SK-N-DZ (cell line): ENCODE measurements at regions not wholly inside any gene's neighbourhood (a gene's known extent, or its start where the extent isn't known, plus 50 kb on each side); places are given as distances from the start of the nearest gene placed in this dataset.
"Not testable (repeated sequence)": the region's sequence is repeated elsewhere in the genome, so short reads cannot be mapped to it uniquely, and the experiment has no call there.

Source experiments
- DNase-seq: peaks from one replicate; pipeline ENCODE4 v3.0.0-alpha.2; 2015; ENCODE audit warnings: low spot score

- DNase-seq: no peak
Measured at GRCh38 chr19:28387507-28387906, 825.4 kb downstream of the UQCRFS1 start.

- DNase-seq: no peak
Measured at GRCh38 chr19:28386470-28386869, 826.5 kb downstream of the UQCRFS1 start.

GRCh38 chr19:28386066-28386465 lies 826.9 kb downstream of the UQCRFS1 start:
- DNase-seq: no peak

- no peak for DNase-seq
Measured at GRCh38 chr19:28377077-28377476, 835.9 kb downstream of the UQCRFS1 start.

GRCh38 chr19:28374971-28375370 lies 838.0 kb downstream of the UQCRFS1 start:
- DNase-seq: no peak

GRCh38 chr19:28372576-28373247 lies 840.2 kb downstream of the UQCRFS1 start:
- DNase-seq: no peak

- no peak for DNase-seq
Measured at GRCh38 chr19:28367146-28367545, 845.8 kb downstream of the UQCRFS1 start.

GRCh38 chr19:28363254-28363653 lies 849.7 kb downstream of the UQCRFS1 start:
- DNase-seq: no peak

GRCh38 chr19:28359431-28360414 lies 853.2 kb downstream of the UQCRFS1 start:
- no peak for DNase-seq

GRCh38 chr19:28358633-28359032 lies 854.3 kb downstream of the UQCRFS1 start:
- no peak for DNase-seq

- no peak for DNase-seq
Measured at GRCh38 chr19:28351761-28352160, 861.2 kb downstream of the UQCRFS1 start.

GRCh38 chr19:28351321-28351720 lies 861.6 kb downstream of the UQCRFS1 start:
- DNase-seq: not testable (repeated sequence)

- no peak for DNase-seq
Measured at GRCh38 chr19:28350673-28351072, 862.3 kb downstream of the UQCRFS1 start.

- no peak for DNase-seq
Measured at GRCh38 chr19:28350037-28350436, 862.9 kb downstream of the UQCRFS1 start.

GRCh38 chr19:28349604-28350003 lies 863.3 kb downstream of the UQCRFS1 start:
- no peak for DNase-seq

GRCh38 chr19:28345811-28346210 lies 867.1 kb downstream of the UQCRFS1 start:
- no peak for DNase-seq

- no peak for DNase-seq
Measured at GRCh38 chr19:28341810-28342350, 871.1 kb downstream of the UQCRFS1 start.

- no peak for DNase-seq
Measured at GRCh38 chr19:28334419-28334818, 878.5 kb downstream of the UQCRFS1 start.

GRCh38 chr19:28333909-28334308 lies 879.0 kb downstream of the UQCRFS1 start:
- no peak for DNase-seq

GRCh38 chr19:28332886-28333285 lies 880.1 kb downstream of the UQCRFS1 start:
- no peak for DNase-seq

GRCh38 chr19:28332351-28332750 lies 880.6 kb downstream of the UQCRFS1 start:
- DNase-seq: no peak

- DNase-seq: no peak
Measured at GRCh38 chr19:28331596-28331995, 881.4 kb downstream of the UQCRFS1 start.
